ENCODE measurements at regions not wholly inside any gene's neighbourhood (a gene's known extent, or its start where the extent isn't known, plus 50 kb on each side); places are given as distances from the start of the nearest gene placed in this dataset.

DNA sequence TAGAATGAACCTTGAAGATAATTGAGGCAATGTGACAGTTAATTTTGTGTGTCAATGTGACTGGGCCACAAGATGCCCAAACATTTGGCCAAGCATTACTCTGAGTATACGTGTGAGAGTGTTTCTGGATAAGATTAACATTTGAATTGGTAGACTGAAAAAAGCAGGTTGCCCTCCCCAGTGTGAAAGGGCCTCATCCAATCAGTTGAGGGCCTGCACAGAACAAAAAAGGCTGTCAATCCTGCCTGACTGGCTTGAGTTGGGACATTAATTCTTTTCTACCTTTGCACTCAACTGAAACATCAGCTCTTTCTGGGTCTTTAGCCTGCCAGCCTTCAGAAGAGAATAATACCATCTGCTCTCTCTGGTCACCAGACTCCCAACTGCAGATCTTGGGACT is 56.6 kb upstream of the PDE1C start:
- TF ChIP-seq, protein P1, sequence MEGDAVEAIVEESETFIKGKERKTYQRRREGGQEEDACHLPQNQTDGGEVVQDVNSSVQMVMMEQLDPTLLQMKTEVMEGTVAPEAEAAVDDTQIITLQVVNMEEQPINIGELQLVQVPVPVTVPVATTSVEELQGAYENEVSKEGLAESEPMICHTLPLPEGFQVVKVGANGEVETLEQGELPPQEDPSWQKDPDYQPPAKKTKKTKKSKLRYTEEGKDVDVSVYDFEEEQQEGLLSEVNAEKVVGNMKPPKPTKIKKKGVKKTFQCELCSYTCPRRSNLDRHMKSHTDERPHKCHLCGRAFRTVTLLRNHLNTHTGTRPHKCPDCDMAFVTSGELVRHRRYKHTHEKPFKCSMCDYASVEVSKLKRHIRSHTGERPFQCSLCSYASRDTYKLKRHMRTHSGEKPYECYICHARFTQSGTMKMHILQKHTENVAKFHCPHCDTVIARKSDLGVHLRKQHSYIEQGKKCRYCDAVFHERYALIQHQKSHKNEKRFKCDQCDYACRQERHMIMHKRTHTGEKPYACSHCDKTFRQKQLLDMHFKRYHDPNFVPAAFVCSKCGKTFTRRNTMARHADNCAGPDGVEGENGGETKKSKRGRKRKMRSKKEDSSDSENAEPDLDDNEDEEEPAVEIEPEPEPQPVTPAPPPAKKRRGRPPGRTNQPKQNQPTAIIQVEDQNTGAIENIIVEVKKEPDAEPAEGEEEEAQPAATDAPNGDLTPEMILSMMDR (IDR thresholded peaks at IDR 0.05) = no peak
- no peak for TF ChIP-seq POLR2A (IDR thresholded peaks at IDR 0.05)

Measured in uterus (tissue), 2 donors.